Adrenal gland (tissue), 5 donors: ENCODE measurements at regions not wholly inside any gene's neighbourhood (a gene's known extent, or its start where the extent isn't known, plus 50 kb on each side); places are given as distances from the start of the nearest gene placed in this dataset.

Source experiments
- CTCF ChIP-seq, 6 experiments: fragments of 450-650 bp in 4 of 6; fragments of 200-600 bp in 2 of 6; sonication (generic) in 1 of 6; IDR thresholded peaks; 1 replicate in 5 of 6; 2 replicates in 1 of 6; pipeline versions ENCODE4 v1.5.1 to v1.8.0; 2016 to 2021; ENCODE audit warnings: antibody characterized with exemption in 6 of 6, mild to moderate bottlenecking in 2 of 6, moderate library complexity in 1 of 6
- POLR2A ChIP-seq, 2 donors: fragments of 450-650 bp; IDR thresholded peaks; one replicate each; pipeline ENCODE4 v1.6.1; 2017; ENCODE audit warnings: antibody characterized with exemption in 2 of 2, mild to moderate bottlenecking in 2 of 2, moderate library complexity in 1 of 2
- donor health status: DM: no; HTN: no; CAD: no.

GRCh38 chr3:163561151-163561550 is 1517.1 kb downstream of the SI start:
- TF ChIP-seq CTCF (IDR thresholded peaks at IDR 0.05): no peak
- no peak for TF ChIP-seq POLR2A (IDR thresholded peaks at IDR 0.05)
